ENCODE measurements at regions not wholly inside any gene's neighbourhood (a gene's known extent, or its start where the extent isn't known, plus 50 kb on each side); places are given as distances from the start of the nearest gene placed in this dataset.
"Not testable (repeated sequence)": the region's sequence is repeated elsewhere in the genome, so short reads cannot be mapped to it uniquely, and the experiment has no call there.

GRCh38 chr5:34188001-34188822 lies 145.2 kb upstream of the C1QTNF3 start:
- FAIRE-seq; H3K27me3 ChIP-seq; H3K36me3 ChIP-seq; H3K4me3 ChIP-seq; intact Hi-C loops (cut with DNase I); H3K4me1 ChIP-seq; H3K27ac ChIP-seq; H3K9me3 ChIP-seq; ATAC-seq: not testable (repeated sequence)
- peak in 3 of 4 donors; percentile 18 to 50 (median 45) for TF ChIP-seq CTCF (IDR thresholded peaks at IDR 0.05)
- WGBS, 2 donors: 90 to 95% methylated on average over 10 of the region's 11 CpGs
- peak; percentile 35 to 91 (median 64) for DNase-seq

GRCh38 chr5:34189246-34189645 lies 146.2 kb upstream of the C1QTNF3 start:
- DNase-seq: peak; percentile 20 to 92 (median 58)
- WGBS, 2 donors: 90 to 94% methylated on average over 17 to 19 of the region's 21 CpGs
- intact Hi-C loops (cut with DNase I): not testable (repeated sequence)

GRCh38 chr5:34189752-34190411 lies 146.9 kb upstream of the C1QTNF3 start:
- ATAC-seq; H3K27me3 ChIP-seq; H3K4me1 ChIP-seq; intact Hi-C loops (cut with DNase I); H3K9me3 ChIP-seq; FAIRE-seq; H3K4me3 ChIP-seq; H3K27ac ChIP-seq; H3K36me3 ChIP-seq: not testable (repeated sequence)
- peak; percentile 17 to 89 (median 42) for DNase-seq
- 95 to 96% methylated on average over 16 of the region's 16 CpGs for WGBS, 2 donors

More at GRCh38 chr5:34189246-34189645, 146.2 kb upstream of the C1QTNF3 start:
- not testable (repeated sequence) for H3K4me1 ChIP-seq, H3K4me3 ChIP-seq, H3K9me3 ChIP-seq, H3K36me3 ChIP-seq, FAIRE-seq, H3K27me3 ChIP-seq, H3K27ac ChIP-seq, ATAC-seq

- H3K27ac ChIP-seq; H3K4me1 ChIP-seq; H3K9me3 ChIP-seq; H3K36me3 ChIP-seq; H3K27me3 ChIP-seq; H3K4me3 ChIP-seq; intact Hi-C loops (cut with DNase I); ATAC-seq; FAIRE-seq: not testable (repeated sequence)
- 94 to 97% methylated on average over 14 of the region's 16 CpGs for WGBS, 2 donors
- peak; percentile 20 to 94 (median 56) for DNase-seq
These were observed 147.5 kb upstream of the C1QTNF3 start for GRCh38 chr5:34190466-34190865.

- WGBS, 2 donors: 93 to 95% methylated on average over 17 of the region's 17 CpGs
- not testable (repeated sequence) for ATAC-seq
- peak; percentile 14 to 92 (median 52) for DNase-seq
These were observed 148.3 kb upstream of the C1QTNF3 start for GRCh38 chr5:34191279-34191744.

GRCh38 chr5:34192064-34192922 lies 149.3 kb upstream of the C1QTNF3 start:
- FAIRE-seq; H3K36me3 ChIP-seq; H3K4me1 ChIP-seq; ATAC-seq; intact Hi-C loops (cut with DNase I); H3K27ac ChIP-seq; H3K9me3 ChIP-seq; H3K27me3 ChIP-seq; H3K4me3 ChIP-seq: not testable (repeated sequence)
- 88 to 91% methylated on average over 26 of the region's 26 CpGs for WGBS, 2 donors
- peak; percentile 24 to 92 (median 44) for DNase-seq

More at GRCh38 chr5:34191279-34191744, 148.3 kb upstream of the C1QTNF3 start:
- FAIRE-seq; H3K27ac ChIP-seq; H3K9me3 ChIP-seq; H3K4me1 ChIP-seq; intact Hi-C loops (cut with DNase I); H3K4me3 ChIP-seq; H3K27me3 ChIP-seq; H3K36me3 ChIP-seq: not testable (repeated sequence)

- FAIRE-seq; H3K36me3 ChIP-seq; ATAC-seq; H3K4me3 ChIP-seq; H3K4me1 ChIP-seq; H3K27ac ChIP-seq; intact Hi-C loops (cut with DNase I); H3K27me3 ChIP-seq; H3K9me3 ChIP-seq: not testable (repeated sequence)
- WGBS, 2 donors: 93 to 94% methylated on average over 10 of the region's 13 CpGs
- peak in 3 of 6 donors; percentile 16 to 84 (median 69) for DNase-seq
These were observed 149.9 kb upstream of the C1QTNF3 start for GRCh38 chr5:34192923-34193262.

- H3K4me3 ChIP-seq; intact Hi-C loops (cut with DNase I); ATAC-seq; H3K9me3 ChIP-seq; H3K27ac ChIP-seq; H3K4me1 ChIP-seq; H3K27me3 ChIP-seq; FAIRE-seq; H3K36me3 ChIP-seq: not testable (repeated sequence)
- WGBS, 2 donors: 94 to 96% methylated on average over 7 of the region's 7 CpGs
- DNase-seq: peak in 4 of 6 donors; percentile 8 to 85 (median 50)
These were observed 150.3 kb upstream of the C1QTNF3 start for GRCh38 chr5:34193297-34193696.

GRCh38 chr5:34193804-34194203 lies 150.8 kb upstream of the C1QTNF3 start:
- WGBS, 2 donors: 61 to 66% methylated on average over 2 of the region's 3 CpGs
- H3K27ac ChIP-seq; H3K27me3 ChIP-seq; H3K4me1 ChIP-seq; H3K9me3 ChIP-seq; H3K4me3 ChIP-seq; H3K36me3 ChIP-seq; intact Hi-C loops (cut with DNase I); FAIRE-seq; DNase-seq; ATAC-seq: not testable (repeated sequence)

GRCh38 chr5:34196091-34196490 lies 153.1 kb upstream of the C1QTNF3 start:
- H3K9me3 ChIP-seq; FAIRE-seq; H3K4me3 ChIP-seq; H3K27me3 ChIP-seq; H3K4me1 ChIP-seq; intact Hi-C loops (cut with DNase I); ATAC-seq; H3K27ac ChIP-seq; H3K36me3 ChIP-seq: not testable (repeated sequence)
- WGBS, 2 donors: 96 to 97% methylated on average over 7 of the region's 7 CpGs
- DNase-seq: peak in 2 of 6 donors; percentile 11 to 54
